DND-41 (cell line): ENCODE measurements at regions not wholly inside any gene's neighbourhood (a gene's known extent, or its start where the extent isn't known, plus 50 kb on each side); places are given as distances from the start of the nearest gene placed in this dataset.
A peak's percentile ranks its signal among the peaks of the same experiment; 100 is the strongest.

Experiments used
- ATAC-seq: fragments of 200-7000 bp; cut with Tn5 transposase; 3 replicates; pipeline ENCODE4 v1.9.1; 2021; ENCODE audit warnings: low read depth; ENCODE audit not compliant: insufficient read depth
- DNase-seq: peaks from one replicate; pipeline ENCODE4 v3.0.0-alpha.2; 2020
- H2AFZ ChIP-seq: 2 replicates; pipeline ENCODE4 v1.6.0; 2012; ENCODE audit warnings: low read depth, low read length
- H3K27ac ChIP-seq: 2 replicates; pipeline ENCODE4 v1.5.1; 2012; ENCODE audit warnings: low read length, inconsistent platforms
- H3K27me3 ChIP-seq: fragments of 200-600 bp; sonication (generic); 2 replicates; pipeline ENCODE4 v1.6.0; 2012; ENCODE audit warnings: low read length, mild to moderate bottlenecking, inconsistent platforms; ENCODE audit not compliant: insufficient read depth, poor library complexity
- H3K36me3 ChIP-seq: 2 replicates; pipeline ENCODE4 v1.5.1; 2012; ENCODE audit warnings: low read length, inconsistent platforms; ENCODE audit not compliant: insufficient read depth
- H3K4me1 ChIP-seq: 2 replicates; pipeline ENCODE4 v1.5.1; 2012; ENCODE audit warnings: mild to moderate bottlenecking, low read length; ENCODE audit not compliant: insufficient read depth
- H3K4me2 ChIP-seq: 2 replicates; pipeline ENCODE4 v1.6.0; 2012; ENCODE audit warnings: mild to moderate bottlenecking, moderate library complexity, low read length, inconsistent platforms; ENCODE audit not compliant: insufficient read depth
- H3K4me3 ChIP-seq, 2 experiments: fragments of 200-600 bp in 1 of 2; shearing (Covaris generic) in 1 of 2; 2 replicates each; pipeline ENCODE4 v1.5.1; 2012 to 2016; ENCODE audit warnings: inconsistent platforms in 2 of 2, low read length in 2 of 2, mild to moderate bottlenecking in 2 of 2, low read depth in 1 of 2, moderate library complexity in 1 of 2
- H3K79me2 ChIP-seq: 2 replicates; pipeline ENCODE4 v1.6.0; 2012; ENCODE audit warnings: low read length, inconsistent platforms; ENCODE audit not compliant: insufficient read depth
- H3K9ac ChIP-seq: 2 replicates; pipeline ENCODE4 v1.6.0; 2012; ENCODE audit warnings: low read depth, mild to moderate bottlenecking, inconsistent platforms, low read length, moderate library complexity
- H3K9me3 ChIP-seq: 2 replicates; pipeline ENCODE4 v1.5.1; 2012; ENCODE audit warnings: low read length, moderate library complexity, mild to moderate bottlenecking, inconsistent platforms; ENCODE audit not compliant: insufficient read depth, severe bottlenecking
- H4K20me1 ChIP-seq: 2 replicates; pipeline ENCODE4 v1.6.0; 2012; ENCODE audit warnings: low read length; ENCODE audit not compliant: insufficient read depth
- CTCF ChIP-seq: IDR thresholded peaks from 2 replicates; pipeline ENCODE4 v1.5.1; 2012; ENCODE audit warnings: borderline replicate concordance, low read length, moderate library complexity, mild to moderate bottlenecking; ENCODE audit not compliant: poor library complexity, severe bottlenecking; ENCODE audit errors: extremely low read depth
- EZH2 ChIP-seq: IDR thresholded peaks from 3 replicates; pipeline ENCODE4 v1.6.1; 2012; ENCODE audit warnings: borderline replicate concordance, low read depth, mild to moderate bottlenecking, moderate library complexity, low read length, inconsistent platforms; ENCODE audit not compliant: severe bottlenecking

GRCh38 chr21:31416465-31416864 is 72.4 kb upstream of the TIAM1 start:
- Histone ChIP-seq H3K4me2 (no peak overlapping the region), H3K4me1 (no peaks in the 10 kb centered on the region), H3K9ac (no peak overlapping the region), H3K4me3 (no peak overlapping the region), H3K27ac (no peak overlapping the region), H3K79me2 (no peaks in the 10 kb centered on the region), H3K9me3 (no peaks in the 10 kb centered on the region), H4K20me1 (no peaks in the 10 kb centered on the region), H2AFZ (no peak overlapping the region), H3K27me3 (no peaks in the 10 kb centered on the region), H3K36me3 (no peaks in the 10 kb centered on the region)
- TF ChIP-seq CTCF (no peak), EZH2 (no peak)
- no peak for DNase-seq
- no peak for ATAC-seq

- peaks cover 3% of the 10 kb centered on the region; the same call in 1 of the 2 replicates for H3K4me1 ChIP-seq
- no peak overlapping the region for H3K27ac ChIP-seq
- no peak overlapping the region for H2AFZ ChIP-seq
- ATAC-seq (no peak), DNase-seq (no peak)
- H3K9me3 ChIP-seq = no peaks in the 10 kb centered on the region
- H3K27me3 ChIP-seq = no peaks in the 10 kb centered on the region
- TF ChIP-seq EZH2 = no peak
- TF ChIP-seq CTCF = no peak
- H3K4me2 ChIP-seq = no peak overlapping the region
- no peak overlapping the region for H3K9ac ChIP-seq
- H3K4me3 ChIP-seq = no peak overlapping the region
- no peaks in the 10 kb centered on the region; the same call in 1 of the 2 replicates for H3K36me3 ChIP-seq
- H4K20me1 ChIP-seq = no peaks in the 10 kb centered on the region
- no peaks in the 10 kb centered on the region for H3K79me2 ChIP-seq
These were observed 70.4 kb upstream of the TIAM1 start for GRCh38 chr21:31414263-31415000.

- Histone ChIP-seq H4K20me1 (no peaks in the 10 kb centered on the region), H3K4me2 (no peak overlapping the region), H3K9ac (no peak overlapping the region), H3K27me3 (no peaks in the 10 kb centered on the region), H3K9me3 (no peaks in the 10 kb centered on the region), H3K27ac (0 out of 2 replicates have a peak overlapping the region, but pooled peaks have one; percentile 27), H2AFZ (no peak overlapping the region), H3K4me3 (no peak overlapping the region), H3K4me1 (peaks cover 3% of the 10 kb centered on the region; the same call in 1 of the 2 replicates), H3K36me3 (no peaks in the 10 kb centered on the region; the same call in 1 of the 2 replicates), H3K79me2 (no peaks in the 10 kb centered on the region)
- TF ChIP-seq EZH2 (no peak), CTCF (no peak)
- DNase-seq (no peak), ATAC-seq (no peak)
These were observed 69.6 kb upstream of the TIAM1 start for GRCh38 chr21:31413698-31414097.
